Uterus (tissue), 2 donors: ENCODE measurements at regions not wholly inside any gene's neighbourhood (a gene's known extent, or its start where the extent isn't known, plus 50 kb on each side); places are given as distances from the start of the nearest gene placed in this dataset.

ENCODE experiments used
- CTCF ChIP-seq, 4 experiments: fragments of 200-600 bp in 2 of 4; fragments of 450-650 bp in 2 of 4; sonication (generic) in 2 of 4; IDR thresholded peaks; one replicate each; pipeline ENCODE4 v1.5.1; 2016 to 2019; ENCODE audit warnings: antibody characterized with exemption in 4 of 4, mild to moderate bottlenecking in 2 of 4, moderate library complexity in 1 of 4
- POLR2A ChIP-seq, 2 donors: fragments of 450-650 bp; IDR thresholded peaks; one replicate each; pipeline ENCODE4 v1.6.1; 2016; ENCODE audit warnings: antibody characterized with exemption in 2 of 2, mild to moderate bottlenecking in 1 of 2, moderate library complexity in 1 of 2

- no peak for TF ChIP-seq POLR2A (IDR thresholded peaks at IDR 0.05)
- TF ChIP-seq CTCF (IDR thresholded peaks at IDR 0.05) = no peak
These were observed 168.3 kb upstream of the RNF32 start for GRCh38 chr7:156472267-156472666.
